Bronchial epithelial cell (primary cell): ENCODE measurements at regions not wholly inside any gene's neighbourhood (a gene's known extent, or its start where the extent isn't known, plus 50 kb on each side); places are given as distances from the start of the nearest gene placed in this dataset.
"Not testable (repeated sequence)": the region's sequence is repeated elsewhere in the genome, so short reads cannot be mapped to it uniquely, and the experiment has no call there.

ENCODE experiments used
- DNase-seq: peaks from one replicate; pipeline ENCODE4 v3.0.0-alpha.2; 2010; ENCODE audit warnings: low read depth
- FAIRE-seq: peaks from 2 replicates; lab custom pipeline; 2011; peaks lifted over from hg19 to GRCh38; lab: Jason Lieb, UNC
- H3K27me3 ChIP-seq: 2 replicates; pipeline ENCODE4 v1.5.1; 2011; ENCODE audit warnings: low read length; ENCODE audit not compliant: control insufficient read depth, insufficient read depth
- H3K36me3 ChIP-seq: 2 replicates; pipeline ENCODE4 v1.5.1; 2011; ENCODE audit warnings: low read length; ENCODE audit not compliant: control insufficient read depth, insufficient read depth
- H3K4me3 ChIP-seq: 2 replicates; pipeline ENCODE4 v1.5.1; 2011; ENCODE audit warnings: mild to moderate bottlenecking, low read depth, low read length, control low read depth
- TF ChIP-seq, protein P1 (sequence below): IDR thresholded peaks from 2 replicates; pipeline ENCODE4 v1.5.1; 2011; ENCODE audit warnings: mild to moderate bottlenecking, moderate library complexity, low read length, control low read depth, inconsistent platforms; ENCODE audit not compliant: insufficient read depth, severe bottlenecking

DNA sequence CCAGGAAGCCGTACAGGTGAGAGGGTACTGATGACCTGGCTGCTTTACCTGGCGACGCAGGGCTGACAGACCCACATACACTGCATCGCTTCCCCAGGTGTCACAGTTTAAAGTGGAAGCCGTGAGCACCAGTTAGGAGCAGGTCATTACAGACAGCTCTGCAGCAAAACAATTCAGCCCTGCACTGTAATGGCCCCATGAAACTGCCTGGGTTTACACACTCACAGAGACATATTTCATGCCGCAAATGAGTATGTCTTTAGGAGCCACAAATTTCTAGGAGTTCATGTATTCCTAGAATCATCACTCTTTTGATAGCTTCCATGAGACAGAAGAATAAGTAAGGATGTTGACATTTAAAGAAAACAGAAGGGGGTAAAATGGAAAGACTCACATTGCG, 723.1 kb downstream of the MATN1 start:
- Histone ChIP-seq H3K36me3 (no peaks in the 10 kb centered on the region), H3K27me3 (no peaks in the 10 kb centered on the region)
- FAIRE-seq, result no peak

DNA sequence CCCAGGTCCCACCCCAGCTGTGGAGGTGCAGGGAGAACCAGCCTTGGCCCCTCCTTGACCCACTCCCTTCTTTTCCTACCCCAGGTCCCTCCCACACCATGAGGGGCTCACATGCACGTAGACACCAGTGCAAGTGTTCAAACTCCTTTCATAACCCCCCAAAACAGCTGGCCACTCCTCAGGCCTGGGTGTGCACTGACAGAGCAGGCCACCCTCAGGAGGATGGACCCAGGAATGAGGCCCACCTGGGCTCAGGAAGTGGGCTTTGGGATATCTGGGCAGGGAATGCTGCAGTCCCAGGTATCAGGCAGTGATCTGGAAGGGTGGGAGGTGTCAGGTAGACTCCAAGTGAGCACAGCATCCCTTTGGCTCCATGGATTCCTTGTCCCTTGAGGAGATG, 723.8 kb downstream of the MATN1 start:
- no peak overlapping the region for H3K4me3 ChIP-seq
- TF ChIP-seq, protein P1, sequence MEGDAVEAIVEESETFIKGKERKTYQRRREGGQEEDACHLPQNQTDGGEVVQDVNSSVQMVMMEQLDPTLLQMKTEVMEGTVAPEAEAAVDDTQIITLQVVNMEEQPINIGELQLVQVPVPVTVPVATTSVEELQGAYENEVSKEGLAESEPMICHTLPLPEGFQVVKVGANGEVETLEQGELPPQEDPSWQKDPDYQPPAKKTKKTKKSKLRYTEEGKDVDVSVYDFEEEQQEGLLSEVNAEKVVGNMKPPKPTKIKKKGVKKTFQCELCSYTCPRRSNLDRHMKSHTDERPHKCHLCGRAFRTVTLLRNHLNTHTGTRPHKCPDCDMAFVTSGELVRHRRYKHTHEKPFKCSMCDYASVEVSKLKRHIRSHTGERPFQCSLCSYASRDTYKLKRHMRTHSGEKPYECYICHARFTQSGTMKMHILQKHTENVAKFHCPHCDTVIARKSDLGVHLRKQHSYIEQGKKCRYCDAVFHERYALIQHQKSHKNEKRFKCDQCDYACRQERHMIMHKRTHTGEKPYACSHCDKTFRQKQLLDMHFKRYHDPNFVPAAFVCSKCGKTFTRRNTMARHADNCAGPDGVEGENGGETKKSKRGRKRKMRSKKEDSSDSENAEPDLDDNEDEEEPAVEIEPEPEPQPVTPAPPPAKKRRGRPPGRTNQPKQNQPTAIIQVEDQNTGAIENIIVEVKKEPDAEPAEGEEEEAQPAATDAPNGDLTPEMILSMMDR, result no peak
- no peaks in the 10 kb centered on the region for H3K36me3 ChIP-seq
- DNase-seq (no peak), FAIRE-seq (no peak)
- H3K27me3 ChIP-seq, result no peaks in the 10 kb centered on the region

More for the DNA sequence above, 723.1 kb downstream of the MATN1 start:
- H3K4me3 ChIP-seq, result no peak overlapping the region
- TF ChIP-seq, protein P1, result no peak
- DNase-seq, result no peak

DNA sequence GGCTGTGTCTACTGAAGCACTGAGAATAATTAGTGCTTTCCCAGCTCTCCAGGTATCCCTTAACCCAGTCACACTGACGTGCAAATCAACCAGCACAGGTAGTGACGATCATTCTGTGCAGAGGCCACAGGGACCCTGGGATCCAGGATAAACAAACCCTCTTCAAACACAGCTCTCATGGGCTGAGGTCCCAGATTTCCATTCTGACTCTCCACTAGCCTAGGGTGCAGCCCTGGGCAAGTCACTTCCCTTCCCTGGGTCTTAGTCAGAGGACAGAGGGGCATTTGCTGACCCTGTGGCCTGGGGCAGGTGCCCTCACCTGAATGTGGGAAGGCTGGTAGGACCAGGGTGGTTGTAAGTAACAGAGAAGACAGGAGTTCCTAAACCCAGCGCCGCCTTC, 724.7 kb downstream of the MATN1 start:
- Histone ChIP-seq H3K4me3 (no peak overlapping the region), H3K36me3 (no peaks in the 10 kb centered on the region), H3K27me3 (no peaks in the 10 kb centered on the region)
- FAIRE-seq (no peak), DNase-seq (no peak)
- TF ChIP-seq, protein P1, result no peak

DNA sequence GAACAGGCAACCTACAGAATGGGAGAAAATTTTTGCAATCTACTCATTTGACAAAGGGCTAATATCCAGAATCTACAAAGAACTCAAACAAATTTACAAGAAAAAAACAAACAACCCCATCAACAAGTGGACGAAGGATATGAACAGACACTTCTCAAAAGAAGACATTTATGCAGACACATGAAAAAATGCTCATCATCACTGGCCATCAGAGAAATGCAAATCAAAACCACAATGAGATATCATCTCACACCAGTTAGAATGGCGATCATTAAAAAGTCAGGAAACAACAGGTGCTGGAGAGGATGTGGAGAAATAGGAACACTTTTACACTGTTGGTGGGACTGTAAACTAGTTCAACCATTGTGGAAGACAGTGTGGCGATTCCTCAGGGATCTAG, 725.6 kb downstream of the MATN1 start:
- not testable (repeated sequence) for H3K36me3 ChIP-seq, FAIRE-seq, DNase-seq, H3K27me3 ChIP-seq, H3K4me3 ChIP-seq

DNA sequence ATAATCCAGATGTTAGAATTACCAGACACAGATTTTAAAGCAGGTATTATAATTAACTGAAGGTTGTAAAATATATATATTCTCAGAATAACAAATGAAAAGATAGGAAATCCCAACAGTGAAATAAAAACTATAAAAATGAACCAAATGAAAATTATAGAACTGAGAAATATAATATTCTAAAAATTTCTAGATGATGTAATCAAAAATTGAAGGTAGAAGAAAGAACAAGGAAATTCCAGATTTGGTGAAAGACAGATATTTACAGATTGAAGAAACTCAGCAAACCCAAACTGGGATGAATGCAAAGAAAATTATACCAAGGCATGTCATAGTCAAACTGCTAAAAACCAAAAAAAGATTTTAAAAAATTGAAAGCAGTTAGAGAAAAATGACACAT, 729.4 kb downstream of the MATN1 start:
- Histone ChIP-seq H3K4me3 (no peak overlapping the region), H3K36me3 (no peaks in the 10 kb centered on the region), H3K27me3 (no peaks in the 10 kb centered on the region)
- TF ChIP-seq, protein P1, result no peak
- DNase-seq (no peak), FAIRE-seq (no peak)

DNA sequence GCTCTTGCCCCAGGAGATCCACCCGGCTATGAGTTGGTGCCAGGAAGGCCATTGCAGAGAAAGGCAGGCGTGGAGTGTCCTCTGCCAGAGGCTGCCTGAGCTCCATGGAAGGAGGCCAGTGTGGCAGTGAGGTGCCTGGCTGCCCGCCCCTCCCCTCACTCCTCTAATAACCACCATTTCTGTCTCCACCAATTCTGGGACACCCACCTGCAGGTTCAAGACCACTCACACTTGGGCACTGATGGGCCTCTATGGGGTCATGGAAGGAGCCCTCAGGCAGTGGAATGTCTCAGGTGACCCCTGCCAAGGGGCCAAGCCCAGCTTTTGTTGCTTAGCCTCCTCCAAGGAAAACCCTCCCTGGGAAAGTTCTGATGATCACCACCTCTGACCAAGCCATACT, 731.6 kb downstream of the MATN1 start:
- FAIRE-seq (no peak), DNase-seq (no peak)
- TF ChIP-seq, protein P1, result no peak
- no peaks in the 10 kb centered on the region for H3K36me3 ChIP-seq
- H3K27me3 ChIP-seq, result no peaks in the 10 kb centered on the region
- H3K4me3 ChIP-seq, result no peak overlapping the region
